ENCODE measurements at regions not wholly inside any gene's neighbourhood (a gene's known extent, or its start where the extent isn't known, plus 50 kb on each side); places are given as distances from the start of the nearest gene placed in this dataset.

DNA sequence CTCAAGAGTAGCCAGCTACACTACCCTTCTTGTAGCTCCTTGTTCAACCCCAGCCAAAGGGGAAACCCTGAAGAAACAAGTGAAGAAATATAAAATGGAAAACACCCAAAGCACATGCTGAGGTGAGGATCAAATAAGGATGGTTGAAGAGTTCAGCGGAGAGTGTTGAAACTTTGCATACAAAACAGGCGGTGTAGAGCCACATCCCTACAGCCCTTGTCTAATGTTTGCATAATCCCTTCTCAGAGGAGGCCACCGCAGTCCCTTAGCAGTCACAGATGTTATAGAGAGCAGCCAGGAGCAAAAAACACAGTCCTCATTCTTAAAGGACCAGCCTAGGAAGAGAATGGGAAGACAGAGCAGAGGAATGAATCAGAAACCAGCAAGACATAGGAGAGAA is 350.7 kb upstream of the SASH1 start:
- TF ChIP-seq TAF1 (IDR thresholded peaks at IDR 0.05; ENCODE audit: low read depth) (no peak), EP300 (IDR thresholded peaks at IDR 0.05; ENCODE audit: borderline replicate concordance) (no peak), TEAD4 (IDR thresholded peaks at IDR 0.05) (no peak), TCF12 (IDR thresholded peaks at IDR 0.05; ENCODE audit: low read depth) (no peak)
- TF ChIP-seq, protein P1, sequence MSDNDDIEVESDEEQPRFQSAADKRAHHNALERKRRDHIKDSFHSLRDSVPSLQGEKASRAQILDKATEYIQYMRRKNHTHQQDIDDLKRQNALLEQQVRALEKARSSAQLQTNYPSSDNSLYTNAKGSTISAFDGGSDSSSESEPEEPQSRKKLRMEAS (IDR thresholded peaks at IDR 0.05): no peak

Data from Ishikawa (cell line).